PC-9 (cell line): ENCODE measurements at regions not wholly inside any gene's neighbourhood (a gene's known extent, or its start where the extent isn't known, plus 50 kb on each side); places are given as distances from the start of the nearest gene placed in this dataset.
"Not testable (repeated sequence)": the region's sequence is repeated elsewhere in the genome, so short reads cannot be mapped to it uniquely, and the experiment has no call there.

Source experiments
- CTCF ChIP-seq: fragments of 200-600 bp; sonication (generic); conservative IDR thresholded peaks from 2 replicates; pipeline ENCODE4 v1.6.1; 2017; ENCODE audit warnings: mixed run types, antibody characterized with exemption, mild to moderate bottlenecking, moderate library complexity
- EZH2 ChIP-seq: fragments of 200-600 bp; sonication (generic); IDR thresholded peaks from 2 replicates; pipeline ENCODE4 v1.8.0; 2017; ENCODE audit warnings: antibody characterized with exemption, low read depth

GRCh38 chr20:57770401-57770800 is 60.6 kb upstream of the PMEPA1 start:
- not testable (repeated sequence) for TF ChIP-seq CTCF, EZH2
